ENCODE measurements at regions not wholly inside any gene's neighbourhood (a gene's known extent, or its start where the extent isn't known, plus 50 kb on each side); places are given as distances from the start of the nearest gene placed in this dataset.
"Not testable (repeated sequence)": the region's sequence is repeated elsewhere in the genome, so short reads cannot be mapped to it uniquely, and the experiment has no call there.

GRCh38 chr11:95641495-95641894 is 148.1 kb downstream of the FAM76B start:
- DNase-seq, result no peak

GRCh38 chr11:95638501-95638900 is 151.1 kb downstream of the FAM76B start:
- DNase-seq, result no peak

- no peak for DNase-seq
Observed at GRCh38 chr11:95625164-95625900, 164.2 kb downstream of the FAM76B start.

- DNase-seq, result peak; percentile 0
Observed at GRCh38 chr11:95616256-95616804, 173.3 kb downstream of the FAM76B start.

- DNase-seq, result no peak
Observed at GRCh38 chr11:95611827-95612226, 177.8 kb downstream of the FAM76B start.

GRCh38 chr11:95610185-95610584 is 179.4 kb downstream of the FAM76B start:
- DNase-seq, result not testable (repeated sequence)

GRCh38 chr11:95608093-95608492 is 181.5 kb downstream of the FAM76B start:
- no peak for DNase-seq

- no peak for DNase-seq
Observed at GRCh38 chr11:95606824-95607223, 182.8 kb downstream of the FAM76B start.

- no peak for DNase-seq
Observed at GRCh38 chr11:95605271-95605940, 184.2 kb downstream of the FAM76B start.

- no peak for DNase-seq
Observed at GRCh38 chr11:95599959-95600586, 189.5 kb downstream of the FAM76B start.

- DNase-seq, result peak; percentile 62
Observed at GRCh38 chr11:95595973-95596489, 193.6 kb downstream of the FAM76B start.

GRCh38 chr11:95595541-95595940 is 194.0 kb downstream of the FAM76B start:
- DNase-seq, result no peak

GRCh38 chr11:95593111-95593510 is 196.5 kb downstream of the FAM76B start:
- DNase-seq, result no peak

GRCh38 chr11:95592471-95592870 is 197.1 kb downstream of the FAM76B start:
- no peak for DNase-seq

GRCh38 chr11:95589893-95590612 is 199.5 kb downstream of the FAM76B start:
- no peak for DNase-seq

GRCh38 chr11:95588821-95589220 is 200.8 kb downstream of the FAM76B start:
- no peak for DNase-seq

- DNase-seq, result no peak
Observed at GRCh38 chr11:95586661-95587060, 202.9 kb downstream of the FAM76B start.

- DNase-seq, result no peak
Observed at GRCh38 chr11:95586155-95586554, 203.4 kb downstream of the FAM76B start.

- DNase-seq, result no peak
Observed at GRCh38 chr11:95585752-95586077, 203.9 kb downstream of the FAM76B start.

GRCh38 chr11:95585069-95585751 is 204.4 kb downstream of the FAM76B start:
- DNase-seq, result peak; percentile 13

GRCh38 chr11:95584589-95584988 is 205.0 kb downstream of the FAM76B start:
- no peak for DNase-seq

GRCh38 chr11:95584180-95584579 is 205.4 kb downstream of the FAM76B start:
- no peak for DNase-seq

Measured in kidney glomerular epithelial cell (primary cell).